ENCODE measurements at regions not wholly inside any gene's neighbourhood (a gene's known extent, or its start where the extent isn't known, plus 50 kb on each side); places are given as distances from the start of the nearest gene placed in this dataset.
"Not testable (repeated sequence)": the region's sequence is repeated elsewhere in the genome, so short reads cannot be mapped to it uniquely, and the experiment has no call there.

GRCh38 chr16:16448423-16448822 lies 69.5 kb downstream of the NPIPA7 start:
- CTCF ChIA-PET; H3K4me3 Mint-ChIP-seq; H3K27ac Mint-ChIP-seq; POLR2A ChIA-PET; H3K27me3 Mint-ChIP-seq; H3K9me3 Mint-ChIP-seq; H3K36me3 Mint-ChIP-seq (ENCODE audit: low read depth); H3K4me1 Mint-ChIP-seq; DNase-seq: not testable (repeated sequence)

GRCh38 chr16:16449712-16450237 lies 70.8 kb downstream of the NPIPA7 start:
- H3K27ac Mint-ChIP-seq; H3K9me3 Mint-ChIP-seq; H3K36me3 Mint-ChIP-seq (ENCODE audit: low read depth); CTCF ChIA-PET; POLR2A ChIA-PET; DNase-seq; H3K27me3 Mint-ChIP-seq; H3K4me3 Mint-ChIP-seq; H3K4me1 Mint-ChIP-seq: not testable (repeated sequence)

GRCh38 chr16:16451721-16452410 lies 72.9 kb downstream of the NPIPA7 start:
- CTCF ChIA-PET; DNase-seq; H3K36me3 Mint-ChIP-seq (ENCODE audit: low read depth); H3K9me3 Mint-ChIP-seq; H3K27ac Mint-ChIP-seq; POLR2A ChIA-PET; H3K4me1 Mint-ChIP-seq; H3K27me3 Mint-ChIP-seq; H3K4me3 Mint-ChIP-seq: not testable (repeated sequence)

GRCh38 chr16:16458579-16458978 lies 79.6 kb downstream of the NPIPA7 start:
- CTCF ChIA-PET; H3K4me3 Mint-ChIP-seq; H3K36me3 Mint-ChIP-seq (ENCODE audit: low read depth); H3K27ac Mint-ChIP-seq; DNase-seq; H3K27me3 Mint-ChIP-seq; POLR2A ChIA-PET; H3K4me1 Mint-ChIP-seq; H3K9me3 Mint-ChIP-seq: not testable (repeated sequence)

GRCh38 chr16:16463792-16464191 lies 84.9 kb downstream of the NPIPA7 start:
- H3K36me3 Mint-ChIP-seq (ENCODE audit: low read depth); H3K9me3 Mint-ChIP-seq; H3K27me3 Mint-ChIP-seq; H3K4me3 Mint-ChIP-seq; H3K27ac Mint-ChIP-seq; POLR2A ChIA-PET; H3K4me1 Mint-ChIP-seq; DNase-seq; CTCF ChIA-PET: not testable (repeated sequence)

GRCh38 chr16:16488919-16489318 lies 110.0 kb downstream of the NPIPA7 start:
- H3K36me3 Mint-ChIP-seq (ENCODE audit: low read depth); DNase-seq; CTCF ChIA-PET; H3K4me3 Mint-ChIP-seq; H3K27me3 Mint-ChIP-seq; H3K9me3 Mint-ChIP-seq; H3K27ac Mint-ChIP-seq; POLR2A ChIA-PET; H3K4me1 Mint-ChIP-seq: not testable (repeated sequence)

GRCh38 chr16:16489466-16489865 lies 110.5 kb downstream of the NPIPA7 start:
- H3K27ac Mint-ChIP-seq; POLR2A ChIA-PET; CTCF ChIA-PET; H3K4me3 Mint-ChIP-seq; DNase-seq; H3K36me3 Mint-ChIP-seq (ENCODE audit: low read depth); H3K4me1 Mint-ChIP-seq; H3K9me3 Mint-ChIP-seq; H3K27me3 Mint-ChIP-seq: not testable (repeated sequence)

- H3K36me3 Mint-ChIP-seq (ENCODE audit: low read depth); H3K27me3 Mint-ChIP-seq; POLR2A ChIA-PET; DNase-seq; H3K9me3 Mint-ChIP-seq; H3K4me1 Mint-ChIP-seq; H3K27ac Mint-ChIP-seq; CTCF ChIA-PET; H3K4me3 Mint-ChIP-seq: not testable (repeated sequence)
Observed at GRCh38 chr16:16494114-16494513, 115.2 kb downstream of the NPIPA7 start.

GRCh38 chr16:16494998-16495397 lies 116.1 kb downstream of the NPIPA7 start:
- DNase-seq; H3K27ac Mint-ChIP-seq; CTCF ChIA-PET; H3K36me3 Mint-ChIP-seq (ENCODE audit: low read depth); POLR2A ChIA-PET; H3K9me3 Mint-ChIP-seq; H3K27me3 Mint-ChIP-seq; H3K4me3 Mint-ChIP-seq; H3K4me1 Mint-ChIP-seq: not testable (repeated sequence)

- CTCF ChIA-PET; H3K4me1 Mint-ChIP-seq; H3K27me3 Mint-ChIP-seq; H3K4me3 Mint-ChIP-seq; H3K36me3 Mint-ChIP-seq (ENCODE audit: low read depth); H3K9me3 Mint-ChIP-seq; H3K27ac Mint-ChIP-seq; POLR2A ChIA-PET; DNase-seq: not testable (repeated sequence)
Observed at GRCh38 chr16:16499875-16500274, 120.9 kb downstream of the NPIPA7 start.

- CTCF ChIA-PET; DNase-seq; H3K4me3 Mint-ChIP-seq; H3K36me3 Mint-ChIP-seq (ENCODE audit: low read depth); H3K9me3 Mint-ChIP-seq; H3K4me1 Mint-ChIP-seq; POLR2A ChIA-PET; H3K27ac Mint-ChIP-seq; H3K27me3 Mint-ChIP-seq: not testable (repeated sequence)
Observed at GRCh38 chr16:16507041-16507440, 128.1 kb downstream of the NPIPA7 start.

GRCh38 chr16:16508344-16508743 lies 129.4 kb downstream of the NPIPA7 start:
- POLR2A ChIA-PET; H3K27me3 Mint-ChIP-seq; H3K27ac Mint-ChIP-seq; H3K36me3 Mint-ChIP-seq (ENCODE audit: low read depth); DNase-seq; CTCF ChIA-PET; H3K4me3 Mint-ChIP-seq; H3K4me1 Mint-ChIP-seq; H3K9me3 Mint-ChIP-seq: not testable (repeated sequence)

- DNase-seq; H3K9me3 Mint-ChIP-seq; POLR2A ChIA-PET; H3K4me1 Mint-ChIP-seq; H3K27me3 Mint-ChIP-seq; H3K27ac Mint-ChIP-seq; H3K4me3 Mint-ChIP-seq; H3K36me3 Mint-ChIP-seq (ENCODE audit: low read depth); CTCF ChIA-PET: not testable (repeated sequence)
Observed at GRCh38 chr16:16519395-16519794, 140.5 kb downstream of the NPIPA7 start.

GRCh38 chr16:16521239-16522002 lies 142.5 kb downstream of the NPIPA7 start:
- DNase-seq; H3K36me3 Mint-ChIP-seq (ENCODE audit: low read depth); CTCF ChIA-PET; POLR2A ChIA-PET; H3K9me3 Mint-ChIP-seq; H3K4me3 Mint-ChIP-seq; H3K27me3 Mint-ChIP-seq; H3K4me1 Mint-ChIP-seq; H3K27ac Mint-ChIP-seq: not testable (repeated sequence)
